A549 (cell line): ENCODE measurements at regions not wholly inside any gene's neighbourhood (a gene's known extent, or its start where the extent isn't known, plus 50 kb on each side); places are given as distances from the start of the nearest gene placed in this dataset.

Experiments used
- ATAC-seq, 2 experiments: fragments of 200-7000 bp in 1 of 2; fragments of >200 bp in 1 of 2; cut with Nextera tagmentation in 1 of 2; cut with Tn5 transposase in 1 of 2; 3 replicates each; pipeline versions ENCODE4 v1.8.0 to v1.9.1; 2018 to 2020; ENCODE audit warnings: mild to moderate bottlenecking in 1 of 2, moderate library complexity in 1 of 2
- CTCF ChIA-PET: fragments of 300-600 bp; sonication (Branson Sonifier 250); formaldehyde crosslinking; extraction: SDS; loops from one replicate; lab custom pipeline; 2021; ENCODE audit warnings: antibody characterized with exemption, inconsistent platforms; lab: Yijun Ruan, JAX
- POLR2A ChIA-PET: fragments of 350-600 bp; formaldehyde crosslinking; extraction: SDS; loops from one replicate; lab custom pipeline; 2021; ENCODE audit warnings: antibody characterized with exemption, inconsistent platforms; lab: Yijun Ruan, JAX
- DNase-seq, 2 experiments: peaks; one replicate each; pipeline versions ENCODE4 v3.0.0 to v3.0.0-alpha.2; 2011 to 2016; ENCODE audit warnings: low read depth in 1 of 2, low spot score in 1 of 2
- FAIRE-seq: peaks from 2 replicates; lab custom pipeline; 2011; peaks lifted over from hg19 to GRCh38; lab: Jason Lieb, UNC
- H3K27ac ChIP-seq, 2 experiments: fragments of >200 bp; sonication (Bioruptor Twin); formaldehyde crosslinking; 3 replicates each; pipeline ENCODE4 v1.5.1; 2016 to 2017
- H3K4me1 ChIP-seq: fragments of >200 bp; sonication (Bioruptor Twin); formaldehyde crosslinking; 3 replicates; pipeline ENCODE4 v1.6.1; 2016
- H3K4me2 ChIP-seq: fragments of >200 bp; sonication (Bioruptor Twin); formaldehyde crosslinking; 3 replicates; pipeline ENCODE4 v1.6.1; 2016
- H3K4me3 ChIP-seq: fragments of >200 bp; sonication (Bioruptor Twin); formaldehyde crosslinking; 3 replicates; pipeline ENCODE4 v1.5.1; 2016
- H3K9me3 ChIP-seq: fragments of >200 bp; sonication (Bioruptor Twin); formaldehyde crosslinking; 3 replicates; pipeline ENCODE4 v1.6.1; 2016
- CBX2 ChIP-seq: fragments of 200-600 bp; sonication (generic); IDR thresholded peaks from 2 replicates; pipeline ENCODE4 v1.6.1; 2016; ENCODE audit warnings: low read depth, mild to moderate bottlenecking, borderline replicate concordance
- CHD2 ChIP-seq: fragments of 150-350 bp; IDR thresholded peaks from 2 replicates; pipeline ENCODE4 v1.6.1; 2014; ENCODE audit warnings: low read length; ENCODE audit not compliant: partially characterized antibody
- CHD4 ChIP-seq: fragments of 200-600 bp; sonication (generic); IDR thresholded peaks from 2 replicates; pipeline ENCODE4 v1.6.1; 2016; ENCODE audit warnings: antibody characterized with exemption, mild to moderate bottlenecking, borderline replicate concordance
- EHMT2 ChIP-seq: fragments of 200-600 bp; sonication (generic); IDR thresholded peaks from 2 replicates; pipeline ENCODE4 v1.6.1; 2016; ENCODE audit warnings: antibody characterized with exemption, low read depth, mild to moderate bottlenecking, moderate library complexity
- EP300 ChIP-seq, 2 experiments: fragments of >200 bp; sonication (Bioruptor Twin); formaldehyde crosslinking; IDR thresholded peaks; 2 replicates in 1 of 2; 3 replicates in 1 of 2; pipeline ENCODE4 v1.6.1; 2016 to 2017
- FOSL2 ChIP-seq, 2 experiments: fragments of 450-650 bp in 1 of 2; fragments of >200 bp in 1 of 2; sonication (Bioruptor Twin) in 1 of 2; formaldehyde crosslinking; IDR thresholded peaks; 2 replicates each; pipeline versions ENCODE4 v1.5.0 to v1.6.1; 2016 to 2020; ENCODE audit warnings: mild to moderate bottlenecking in 1 of 2, moderate library complexity in 1 of 2
- FOXS1 ChIP-seq: fragments of 250-450 bp; sonication (Bioruptor Pico); IDR thresholded peaks from 2 replicates; pipeline ENCODE4 v1.5.0; 2020; ENCODE audit warnings: mild to moderate bottlenecking, moderate library complexity
- GATA3 ChIP-seq: IDR thresholded peaks from 2 replicates; pipeline ENCODE4 v1.6.1; 2012; ENCODE audit warnings: borderline replicate concordance
- HDAC2 ChIP-seq: fragments of 200-600 bp; sonication (generic); IDR thresholded peaks from 2 replicates; pipeline ENCODE4 v1.6.1; 2016
- HOXB13 ChIP-seq: fragments of 250-450 bp; sonication (Bioruptor Pico); IDR thresholded peaks from 2 replicates; pipeline ENCODE4 v1.5.0; 2020; ENCODE audit warnings: low read depth, mild to moderate bottlenecking, moderate library complexity
- MAFK ChIP-seq: fragments of 450-650 bp; IDR thresholded peaks from 2 replicates; pipeline ENCODE4 v1.6.1; 2014; ENCODE audit not compliant: partially characterized antibody
- RAD21 ChIP-seq, 2 experiments: fragments of >200 bp in 1 of 2; sonication (Bioruptor Twin) in 1 of 2; formaldehyde crosslinking in 1 of 2; IDR thresholded peaks in 1 of 2; conservative IDR thresholded peaks in 1 of 2; 2 replicates in 1 of 2; 3 replicates in 1 of 2; pipeline ENCODE4 v1.6.1; 2012 to 2018; ENCODE audit warnings: inconsistent platforms in 1 of 2
- RCOR1 ChIP-seq: fragments of 150-350 bp; IDR thresholded peaks from 2 replicates; pipeline ENCODE4 v1.6.1; 2014; ENCODE audit warnings: antibody characterized with exemption, low read length, low read depth
- TFCP2L1 ChIP-seq: fragments of 250-450 bp; sonication (Bioruptor Pico); IDR thresholded peaks from 2 replicates; pipeline ENCODE4 v1.5.0; 2021; ENCODE audit warnings: mild to moderate bottlenecking
- ZC3H11A ChIP-seq: fragments of 450-650 bp; IDR thresholded peaks from 2 replicates; pipeline ENCODE4 v1.6.1; 2014; ENCODE audit warnings: antibody characterized with exemption, mild to moderate bottlenecking
- ZFP36 ChIP-seq: fragments of 450-650 bp; IDR thresholded peaks from 2 replicates; pipeline ENCODE4 v1.6.1; 2014; ENCODE audit warnings: borderline replicate concordance; ENCODE audit not compliant: partially characterized antibody
- WGBS: methylation state at CpG from one replicate; pipeline ENCODE4 v1.1.6; 2017; ENCODE audit errors: missing lambda C conversion rate; 5-methylcytosine and 5-hydroxymethylcytosine counted together
- TF ChIP-seq, protein P1 (sequence below): fragments of >200 bp; sonication (Bioruptor Twin); formaldehyde crosslinking; IDR thresholded peaks from 3 replicates; pipeline ENCODE4 v1.5.1; 2016
- TF ChIP-seq, protein P2 (sequence below): fragments of >200 bp; sonication (Bioruptor Twin); formaldehyde crosslinking; IDR thresholded peaks from 2 replicates; pipeline ENCODE4 v1.6.1; 2016
- TF ChIP-seq, protein P3 (sequence below): IDR thresholded peaks from 2 replicates; pipeline ENCODE4 v1.6.1; 2012
- TF ChIP-seq, protein P4 (sequence below): fragments of 250-450 bp; sonication (Bioruptor Pico); IDR thresholded peaks from 2 replicates; pipeline ENCODE4 v1.5.0; 2021; ENCODE audit warnings: mild to moderate bottlenecking, moderate library complexity, borderline replicate concordance
- TF ChIP-seq, protein P5 (sequence below): fragments of 450-650 bp; IDR thresholded peaks from 2 replicates; pipeline ENCODE4 v1.6.1; 2014; ENCODE audit warnings: antibody characterized with exemption
- TF ChIP-seq, protein P6 (sequence below): fragments of 150-350 bp; IDR thresholded peaks from 2 replicates; pipeline ENCODE4 v1.6.1; 2014; ENCODE audit warnings: low read depth, mild to moderate bottlenecking, low read length

DNA sequence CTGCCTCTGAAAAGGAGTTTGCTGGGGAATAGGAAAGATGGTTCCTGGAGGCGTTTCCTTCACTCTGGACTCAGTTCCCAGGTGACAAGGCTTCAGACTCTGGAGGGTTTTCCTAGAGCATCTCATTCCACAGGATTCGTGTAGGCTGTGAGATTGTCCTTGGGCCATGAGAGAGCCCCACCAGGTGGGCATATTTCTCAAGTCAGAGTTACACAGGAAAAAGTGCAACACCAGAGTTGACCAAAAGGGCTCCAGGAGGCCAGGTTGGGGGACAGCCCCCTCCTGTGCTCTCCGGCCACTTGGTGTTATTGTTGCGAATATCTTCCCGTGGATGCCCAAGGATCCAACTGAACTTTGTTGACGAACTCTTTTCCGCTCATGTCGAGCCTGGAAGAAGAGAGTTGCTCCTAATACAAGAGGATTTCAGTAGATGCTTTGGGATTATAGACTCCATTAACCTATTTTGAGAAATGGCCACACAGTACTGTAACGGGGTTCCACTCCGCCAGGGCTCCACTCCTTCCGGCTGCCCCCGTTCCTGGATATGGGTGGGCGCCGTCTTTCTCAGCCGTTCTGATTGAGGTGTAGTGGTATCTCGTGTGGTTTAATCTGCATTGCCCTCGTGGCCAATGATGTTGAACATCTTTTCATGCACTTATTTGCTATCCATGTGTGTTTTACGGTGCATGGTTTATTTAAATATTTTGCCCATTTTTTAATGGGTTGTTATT, 580.3 kb downstream of the BRD1 start:
- Histone ChIP-seq H3K9me3 (no peaks in the 10 kb centered on the region), H3K4me2 (no peak overlapping the region), H3K27ac (no peak overlapping the region), H3K4me1 (no peaks in the 10 kb centered on the region), H3K4me3 (no peak overlapping the region)
- CTCF ChIA-PET, result interaction anchor here (0.6 kb wide), 1 partner anchor 14 kb away, joined by 3 read pairs; no protein-coding TSS in a partner anchor
- DNase-seq (no peak), ATAC-seq (no peak), FAIRE-seq (no peak)
- TF ChIP-seq, protein P1, sequence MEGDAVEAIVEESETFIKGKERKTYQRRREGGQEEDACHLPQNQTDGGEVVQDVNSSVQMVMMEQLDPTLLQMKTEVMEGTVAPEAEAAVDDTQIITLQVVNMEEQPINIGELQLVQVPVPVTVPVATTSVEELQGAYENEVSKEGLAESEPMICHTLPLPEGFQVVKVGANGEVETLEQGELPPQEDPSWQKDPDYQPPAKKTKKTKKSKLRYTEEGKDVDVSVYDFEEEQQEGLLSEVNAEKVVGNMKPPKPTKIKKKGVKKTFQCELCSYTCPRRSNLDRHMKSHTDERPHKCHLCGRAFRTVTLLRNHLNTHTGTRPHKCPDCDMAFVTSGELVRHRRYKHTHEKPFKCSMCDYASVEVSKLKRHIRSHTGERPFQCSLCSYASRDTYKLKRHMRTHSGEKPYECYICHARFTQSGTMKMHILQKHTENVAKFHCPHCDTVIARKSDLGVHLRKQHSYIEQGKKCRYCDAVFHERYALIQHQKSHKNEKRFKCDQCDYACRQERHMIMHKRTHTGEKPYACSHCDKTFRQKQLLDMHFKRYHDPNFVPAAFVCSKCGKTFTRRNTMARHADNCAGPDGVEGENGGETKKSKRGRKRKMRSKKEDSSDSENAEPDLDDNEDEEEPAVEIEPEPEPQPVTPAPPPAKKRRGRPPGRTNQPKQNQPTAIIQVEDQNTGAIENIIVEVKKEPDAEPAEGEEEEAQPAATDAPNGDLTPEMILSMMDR, result no peak
- no peak for TF ChIP-seq MAFK
- TF ChIP-seq, protein P2, sequence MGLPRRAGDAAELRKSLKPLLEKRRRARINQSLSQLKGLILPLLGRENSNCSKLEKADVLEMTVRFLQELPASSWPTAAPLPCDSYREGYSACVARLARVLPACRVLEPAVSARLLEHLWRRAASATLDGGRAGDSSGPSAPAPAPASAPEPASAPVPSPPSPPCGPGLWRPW, result no peak
- TF ChIP-seq, protein P3, sequence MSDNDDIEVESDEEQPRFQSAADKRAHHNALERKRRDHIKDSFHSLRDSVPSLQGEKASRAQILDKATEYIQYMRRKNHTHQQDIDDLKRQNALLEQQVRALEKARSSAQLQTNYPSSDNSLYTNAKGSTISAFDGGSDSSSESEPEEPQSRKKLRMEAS, result no peak
- POLR2A ChIA-PET, result no interaction called here
- 27% methylated on average over 18 of the region's 18 CpGs for WGBS

DNA sequence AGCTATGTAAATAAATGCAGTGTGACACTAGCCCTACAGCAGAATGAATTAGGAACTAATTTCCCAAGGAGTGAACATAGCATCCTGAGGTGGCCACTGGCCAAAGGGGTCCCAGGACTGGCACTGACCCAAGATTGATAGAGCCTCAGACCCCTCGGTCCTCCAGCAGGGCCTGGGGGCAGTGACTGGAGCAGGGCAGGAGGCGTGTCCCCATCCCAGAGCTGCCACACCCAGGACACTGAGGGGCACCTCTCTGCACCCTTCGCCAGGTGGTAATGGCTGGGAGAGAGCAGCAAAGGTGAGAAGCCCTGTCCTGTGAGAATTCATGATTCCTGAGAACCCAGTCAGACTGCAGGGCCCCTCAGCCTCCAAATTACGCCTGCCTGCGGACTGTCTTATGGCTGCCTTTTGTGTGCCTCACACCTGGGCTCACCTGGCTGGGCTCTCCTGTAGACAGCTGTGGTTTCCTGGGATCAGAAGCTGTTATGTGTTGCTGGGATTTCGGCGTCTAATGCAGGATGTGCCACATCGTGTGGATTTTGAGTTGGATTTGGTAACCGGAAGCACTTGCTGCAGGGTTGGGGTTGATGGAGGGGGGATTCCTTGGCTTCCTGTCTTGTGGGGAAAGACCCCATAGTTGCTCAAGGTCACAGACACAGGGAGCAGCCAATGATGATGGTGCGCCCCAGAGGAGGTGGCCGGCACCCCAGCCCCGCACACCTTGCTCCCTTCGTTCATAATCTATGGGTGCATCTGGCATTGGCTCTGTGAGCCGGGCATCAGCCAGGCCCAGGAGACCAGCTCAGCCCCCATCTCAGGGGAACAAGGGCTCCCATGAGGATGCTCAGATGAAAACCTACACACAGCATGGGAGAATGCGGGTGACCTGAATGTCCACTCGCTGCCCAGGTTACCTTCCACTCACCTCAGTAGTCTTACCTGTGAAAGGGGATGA, 582.9 kb downstream of the BRD1 start:
- CTCF ChIA-PET, result interaction anchor here (1.1 kb wide), 1 partner anchor 61 kb away, joined by 4 read pairs; no protein-coding TSS in a partner anchor

DNA sequence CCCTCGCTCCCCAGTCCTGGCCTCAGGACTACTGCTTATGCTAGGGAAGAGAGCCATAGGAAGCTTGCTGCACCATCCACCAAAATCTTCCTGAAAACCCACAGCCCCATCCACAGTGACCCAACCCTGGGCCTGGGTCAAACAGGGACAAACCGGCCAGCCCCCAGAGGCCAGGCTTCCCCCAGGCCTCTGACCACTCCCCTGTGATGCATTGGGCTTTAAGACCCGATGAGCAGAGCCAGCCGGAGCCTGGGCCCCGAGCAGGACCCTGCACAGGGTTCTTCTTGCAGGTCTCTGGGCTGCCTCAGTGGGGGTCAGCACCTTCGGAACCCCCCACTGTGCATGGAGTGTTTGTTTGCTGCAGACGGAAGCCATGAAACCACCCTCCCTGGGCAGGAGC, 583.7 kb downstream of the BRD1 start:
- WGBS, result no CpG with 5 or more reads among the region's 7 CpGs
- ATAC-seq (no peak), FAIRE-seq (no peak), DNase-seq (no peak)
- Histone ChIP-seq H3K4me1 (no peaks in the 10 kb centered on the region), H3K4me3 (no peak overlapping the region), H3K4me2 (no peak overlapping the region), H3K27ac (no peak overlapping the region), H3K9me3 (no peaks in the 10 kb centered on the region)
- POLR2A ChIA-PET, result no interaction called here
- CTCF ChIA-PET, result interaction anchor here (1.1 kb wide), 1 partner anchor 61 kb away, joined by 4 read pairs; no protein-coding TSS in a partner anchor
- no peak for TF ChIP-seq TFCP2L1 (CRISPR knock-in tag)
- TF ChIP-seq GATA3, result no peak
- no peak for TF ChIP-seq CHD2
- TF ChIP-seq, protein P4, sequence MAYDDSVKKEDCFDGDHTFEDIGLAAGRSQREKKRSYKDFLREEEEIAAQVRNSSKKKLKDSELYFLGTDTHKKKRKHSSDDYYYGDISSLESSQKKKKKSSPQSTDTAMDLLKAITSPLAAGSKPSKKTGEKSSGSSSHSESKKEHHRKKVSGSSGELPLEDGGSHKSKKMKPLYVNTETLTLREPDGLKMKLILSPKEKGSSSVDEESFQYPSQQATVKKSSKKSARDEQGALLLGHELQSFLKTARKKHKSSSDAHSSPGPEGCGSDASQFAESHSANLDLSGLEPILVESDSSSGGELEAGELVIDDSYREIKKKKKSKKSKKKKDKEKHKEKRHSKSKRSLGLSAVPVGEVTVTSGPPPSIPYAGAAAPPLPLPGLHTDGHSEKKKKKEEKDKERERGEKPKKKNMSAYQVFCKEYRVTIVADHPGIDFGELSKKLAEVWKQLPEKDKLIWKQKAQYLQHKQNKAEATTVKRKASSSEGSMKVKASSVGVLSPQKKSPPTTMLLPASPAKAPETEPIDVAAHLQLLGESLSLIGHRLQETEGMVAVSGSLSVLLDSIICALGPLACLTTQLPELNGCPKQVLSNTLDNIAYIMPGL, result no peak
- TF ChIP-seq HOXB13, result no peak
- TF ChIP-seq, protein P5, sequence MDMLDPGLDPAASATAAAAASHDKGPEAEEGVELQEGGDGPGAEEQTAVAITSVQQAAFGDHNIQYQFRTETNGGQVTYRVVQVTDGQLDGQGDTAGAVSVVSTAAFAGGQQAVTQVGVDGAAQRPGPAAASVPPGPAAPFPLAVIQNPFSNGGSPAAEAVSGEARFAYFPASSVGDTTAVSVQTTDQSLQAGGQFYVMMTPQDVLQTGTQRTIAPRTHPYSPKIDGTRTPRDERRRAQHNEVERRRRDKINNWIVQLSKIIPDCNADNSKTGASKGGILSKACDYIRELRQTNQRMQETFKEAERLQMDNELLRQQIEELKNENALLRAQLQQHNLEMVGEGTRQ, result no peak
- TF ChIP-seq HDAC2, result no peak
- no peak for TF ChIP-seq EHMT2
- TF ChIP-seq FOSL2 (IDR thresholded peaks at IDR 0.05), result no peak
- TF ChIP-seq FOSL2 (CRISPR knock-in tag; IDR thresholded peaks at IDR 0.05), result no peak
- TF ChIP-seq EP300 (IDR thresholded peaks at IDR 0.05), result no peak
- no peak for TF ChIP-seq ZFP36
- TF ChIP-seq RCOR1, result no peak
- TF ChIP-seq, protein P6, sequence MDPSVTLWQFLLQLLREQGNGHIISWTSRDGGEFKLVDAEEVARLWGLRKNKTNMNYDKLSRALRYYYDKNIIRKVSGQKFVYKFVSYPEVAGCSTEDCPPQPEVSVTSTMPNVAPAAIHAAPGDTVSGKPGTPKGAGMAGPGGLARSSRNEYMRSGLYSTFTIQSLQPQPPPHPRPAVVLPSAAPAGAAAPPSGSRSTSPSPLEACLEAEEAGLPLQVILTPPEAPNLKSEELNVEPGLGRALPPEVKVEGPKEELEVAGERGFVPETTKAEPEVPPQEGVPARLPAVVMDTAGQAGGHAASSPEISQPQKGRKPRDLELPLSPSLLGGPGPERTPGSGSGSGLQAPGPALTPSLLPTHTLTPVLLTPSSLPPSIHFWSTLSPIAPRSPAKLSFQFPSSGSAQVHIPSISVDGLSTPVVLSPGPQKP, result no peak
- TF ChIP-seq RAD21 (conservative IDR thresholded peaks at IDR 0.05 in 1 of 2, IDR thresholded peaks at IDR 0.05 in 1 of 2), result no peak
- TF ChIP-seq ZC3H11A, result no peak
- TF ChIP-seq CBX2, result no peak
- TF ChIP-seq FOXS1 (CRISPR knock-in tag), result no peak

More for the DNA sequence above, 582.9 kb downstream of the BRD1 start:
- H3K4me2 ChIP-seq, result no peak overlapping the region
- no peaks in the 10 kb centered on the region for H3K9me3 ChIP-seq
- no peak overlapping the region for H3K27ac ChIP-seq
- H3K4me1 ChIP-seq, result no peaks in the 10 kb centered on the region
- POLR2A ChIA-PET, result no interaction called here
- ATAC-seq (no peak), FAIRE-seq (no peak), DNase-seq (no peak)
- H3K4me3 ChIP-seq, result no peak overlapping the region
- WGBS, result 44% methylated on average over 10 of the region's 16 CpGs
- TF ChIP-seq CBX2 (no peak), EHMT2 (no peak), CHD4 (no peak)
